Motor neuron (in vitro differentiated cells): ENCODE measurements at regions not wholly inside any gene's neighbourhood (a gene's known extent, or its start where the extent isn't known, plus 50 kb on each side); places are given as distances from the start of the nearest gene placed in this dataset.

Experiments
- ATAC-seq, 8 experiments: fragments of 200-7000 bp; cut with Tn5 transposase; replicated peaks in 6 of 8; 2 replicates each; pipeline ENCODE4 v1.8.0; 2021; ENCODE audit warnings: mild to moderate bottlenecking in 8 of 8, moderate library complexity in 8 of 8
- H3K27ac ChIP-seq, 2 donors: fragments of 250-450 bp; sonication (Bioruptor Pico); 2 replicates each; pipeline ENCODE4 v1.9.0; 2021; ENCODE audit warnings: antibody characterized with exemption in 2 of 2, mild to moderate bottlenecking in 2 of 2, moderate library complexity in 1 of 2
- H3K4me1 ChIP-seq, 2 donors: fragments of 250-450 bp; sonication (Bioruptor Pico); replicated peaks in 1 of 2; 2 replicates each; pipeline ENCODE4 v1.6.1; 2021; ENCODE audit warnings: antibody characterized with exemption in 2 of 2, mild to moderate bottlenecking in 2 of 2, moderate library complexity in 1 of 2
- H3K4me3 ChIP-seq, 5 donors: fragments of 250-450 bp; sonication (Bioruptor Pico); 2 replicates each; pipeline ENCODE4 v1.9.0; 2021; ENCODE audit warnings: antibody characterized with exemption in 5 of 5, mild to moderate bottlenecking in 5 of 5, moderate library complexity in 4 of 5
- WGBS, 10 experiments: fragments of 450-650 bp; shearing (Covaris generic); methylation state at CpG; one replicate each; pipeline ENCODE4 v1.0.0; 2022; 5-methylcytosine and 5-hydroxymethylcytosine counted together
- in situ Hi-C, 9 experiments: fragments of 400-800 bp; cut with MboI; loops; one replicate each; pipeline ENCODE4 v1.15.0; 2021; ENCODE audit warnings: low sequenced_read_pairs in 9 of 9, low pct_unique_long_range_greater_than_20kb in 2 of 9; ENCODE audit not compliant: unreplicated experiment in 9 of 9

- in situ Hi-C loops = no loop called here
- Histone ChIP-seq H3K27ac (no peak overlapping the region), H3K4me1 (peaks cover 0 to 3% of the 10 kb centered on the region in 2 donors), H3K4me3 (no peak overlapping the region)
- WGBS, 10 experiments = 0 to 97% (median 62%) methylated on average over 3 to 5 of the region's 5 CpGs; no CpG with 5 or more reads in 1 of the 10 experiments
- ATAC-seq = peak in 4 of 8 experiments; percentile 61 to 93 (median 74)
These were observed 146.3 kb downstream of the SNX18 start for GRCh38 chr5:54663866-54664265.

- Histone ChIP-seq H3K4me3 (no peak overlapping the region), H3K27ac (no peak overlapping the region), H3K4me1 (peaks cover 0 to 3% of the 10 kb centered on the region in 2 donors)
- in situ Hi-C loops = no loop called here
- no peak for ATAC-seq
- WGBS, 10 experiments = 76 to 100% (median 85%) methylated on average over 1 to 6 of the region's 6 CpGs; no CpG with 5 or more reads in 1 of the 10 experiments
These were observed 143.6 kb downstream of the SNX18 start for GRCh38 chr5:54661111-54661510.

GRCh38 chr5:54659700-54660131 is 142.2 kb downstream of the SNX18 start:
- Histone ChIP-seq H3K27ac (no peak overlapping the region), H3K4me3 (no peak overlapping the region), H3K4me1 (peaks cover 0 to 3% of the 10 kb centered on the region in 2 donors)
- in situ Hi-C loops = no loop called here
- WGBS, 10 experiments = 50 to 95% (median 87%) methylated on average over 2 to 5 of the region's 5 CpGs; no CpG with 5 or more reads in 3 of the 10 experiments
- ATAC-seq = no peak

GRCh38 chr5:54658010-54658409 is 140.5 kb downstream of the SNX18 start:
- no peaks in the 10 kb centered on the region for H3K4me1 ChIP-seq
- ATAC-seq = peak in 7 of 8 experiments; percentile 37 to 100 (median 71)
- WGBS, 10 experiments = 0 to 80% (median 60%) methylated on average over 1 to 3 of the region's 3 CpGs; no CpG with 5 or more reads in 3 of the 10 experiments
- H3K4me3 ChIP-seq = no peak overlapping the region
- no peak overlapping the region for H3K27ac ChIP-seq
- in situ Hi-C loops = no loop called here

GRCh38 chr5:54656261-54656728 is 138.7 kb downstream of the SNX18 start:
- in situ Hi-C loops = no loop called here
- 45 to 100% (median 86%) methylated on average over 1 to 2 of the region's 2 CpGs; no CpG with 5 or more reads in 5 of the 10 experiments for WGBS, 10 experiments
- Histone ChIP-seq H3K27ac (no peak overlapping the region), H3K4me3 (no peak overlapping the region), H3K4me1 (peaks cover 2 to 8% of the 10 kb centered on the region in 2 donors)
- ATAC-seq = no peak

- ATAC-seq = no peak
- in situ Hi-C loops = no loop called here
- 60 to 93% (median 86%) methylated on average over 2 of the region's 2 CpGs; no CpG with 5 or more reads in 1 of the 10 experiments for WGBS, 10 experiments
- H3K4me3 ChIP-seq = no peak overlapping the region
- no peak overlapping the region for H3K27ac ChIP-seq
- peaks cover 4 to 10% of the 10 kb centered on the region in 2 donors for H3K4me1 ChIP-seq
These were observed 138.2 kb downstream of the SNX18 start for GRCh38 chr5:54655761-54656160.

- no peak for ATAC-seq
- H3K27ac ChIP-seq = no peak overlapping the region
- no peak overlapping the region for H3K4me3 ChIP-seq
- in situ Hi-C loops = no loop called here
- WGBS, 10 experiments = 0 to 71% (median 50%) methylated on average over 1 of the region's 1 CpG; no CpG with 5 or more reads in 5 of the 10 experiments
- peaks cover 4 to 10% of the 10 kb centered on the region in 2 donors for H3K4me1 ChIP-seq
These were observed 137.7 kb downstream of the SNX18 start for GRCh38 chr5:54655266-54655665.

GRCh38 chr5:54653956-54654614 is 136.5 kb downstream of the SNX18 start:
- in situ Hi-C loops = no loop called here
- ATAC-seq = no peak
- no peak overlapping the region for H3K4me3 ChIP-seq
- peaks cover 4 to 10% of the 10 kb centered on the region in 2 donors for H3K4me1 ChIP-seq
- WGBS, 10 experiments = 14 to 100% (median 83%) methylated on average over 1 to 2 of the region's 2 CpGs; no CpG with 5 or more reads in 1 of the 10 experiments
- no peak overlapping the region for H3K27ac ChIP-seq

- Histone ChIP-seq H3K27ac (peak overlapping the region; percentile 60 to 78), H3K4me3 (no peak overlapping the region), H3K4me1 (peaks cover 4 to 11% of the 10 kb centered on the region in 2 donors)
- ATAC-seq = peak in 5 of 8 experiments; percentile 45 to 87 (median 79)
- in situ Hi-C loops = no loop called here
- WGBS, 10 experiments = 28 to 93% (median 50%) methylated on average over 2 to 5 of the region's 6 CpGs; no CpG with 5 or more reads in 2 of the 10 experiments
These were observed 134.0 kb downstream of the SNX18 start for GRCh38 chr5:54651482-54652076.

GRCh38 chr5:54649041-54649504 is 131.5 kb downstream of the SNX18 start:
- no peak for ATAC-seq
- in situ Hi-C loops = no loop called here
- H3K4me3 ChIP-seq = no peak overlapping the region
- H3K4me1 ChIP-seq = peaks cover 4 to 12% of the 10 kb centered on the region in 2 donors
- WGBS, 10 experiments = 93% methylated on average over 6 of the region's 32 CpGs; no CpG with 5 or more reads in 9 of the 10 experiments
- H3K27ac ChIP-seq = no peak overlapping the region

GRCh38 chr5:54646356-54647101 is 129.0 kb downstream of the SNX18 start:
- Histone ChIP-seq H3K27ac (no peak overlapping the region), H3K4me3 (no peak overlapping the region), H3K4me1 (peaks cover 4 to 7% of the 10 kb centered on the region in 2 donors)
- 4 to 100% (median 56%) methylated on average over 1 to 14 of the region's 14 CpGs for WGBS, 10 experiments
- in situ Hi-C loops = no loop called here
- peak; percentile 68 to 98 (median 86) for ATAC-seq

GRCh38 chr5:54645882-54646355 is 128.4 kb downstream of the SNX18 start:
- Histone ChIP-seq H3K27ac (no peak overlapping the region), H3K4me1 (peaks cover 0 to 2% of the 10 kb centered on the region in 2 donors), H3K4me3 (no peak overlapping the region)
- ATAC-seq = no peak
- in situ Hi-C loops = no loop called here
- WGBS, 10 experiments = 68 to 100% (median 88%) methylated on average over 1 to 2 of the region's 2 CpGs
